Keratinocyte (primary cell): ENCODE measurements at regions not wholly inside any gene's neighbourhood (a gene's known extent, or its start where the extent isn't known, plus 50 kb on each side); places are given as distances from the start of the nearest gene placed in this dataset.

Experiments
- DNase-seq: peaks from one replicate; pipeline ENCODE4 v3.0.0-alpha.2; 2011; ENCODE audit warnings: low read depth, missing footprints, low spot score
- FAIRE-seq: peaks from 2 replicates; lab custom pipeline; 2011; peaks lifted over from hg19 to GRCh38; lab: Jason Lieb, UNC
- H2AFZ ChIP-seq: 2 replicates; pipeline ENCODE4 v1.6.0; 2012; ENCODE audit warnings: low read length, control low read depth, inconsistent platforms; ENCODE audit not compliant: control insufficient read depth
- H3K27ac ChIP-seq: 2 replicates; pipeline ENCODE4 v1.5.1; 2011; ENCODE audit warnings: low read length; ENCODE audit not compliant: control insufficient read depth, insufficient read depth
- H3K27me3 ChIP-seq: 3 replicates; pipeline ENCODE4 v1.6.0; 2011; ENCODE audit warnings: low read length; ENCODE audit not compliant: control insufficient read depth, insufficient read depth; ENCODE audit errors: extremely low read depth
- H3K36me3 ChIP-seq, 2 experiments: 2 replicates in 1 of 2; 3 replicates in 1 of 2; pipeline ENCODE4 v1.5.1; 2011; ENCODE audit warnings: low read length in 2 of 2, mild to moderate bottlenecking in 1 of 2; ENCODE audit not compliant: control insufficient read depth in 2 of 2, insufficient read depth in 2 of 2; ENCODE audit errors: extremely low read depth in 1 of 2
- H3K4me1 ChIP-seq: 3 replicates; pipeline ENCODE4 v1.5.1; 2011; ENCODE audit warnings: low read length; ENCODE audit not compliant: control insufficient read depth, insufficient read depth; ENCODE audit errors: extremely low read depth
- H3K4me2 ChIP-seq: 3 replicates; pipeline ENCODE4 v1.6.0; 2011; ENCODE audit warnings: low read depth, low read length; ENCODE audit not compliant: control insufficient read depth, insufficient read depth; ENCODE audit errors: extremely low read depth
- H3K4me3 ChIP-seq, 3 experiments: fragments of 200-600 bp in 1 of 3; sonication (generic) in 1 of 3; 2 replicates in 2 of 3; 3 replicates in 1 of 3; pipeline ENCODE4 v1.5.1; 2011 to 2016; ENCODE audit warnings: low read length in 3 of 3, mild to moderate bottlenecking in 3 of 3, control low read depth in 2 of 3, inconsistent platforms in 1 of 3, low read depth in 1 of 3, mixed read lengths in 1 of 3, mixed run types in 1 of 3, moderate library complexity in 1 of 3; ENCODE audit not compliant: control insufficient read depth in 2 of 3, insufficient read depth in 2 of 3; ENCODE audit errors: extremely low read depth in 1 of 3
- H3K79me2 ChIP-seq: 2 replicates; pipeline ENCODE4 v1.6.0; 2012; ENCODE audit warnings: low read length; ENCODE audit not compliant: control insufficient read depth, insufficient read depth
- H3K9ac ChIP-seq: 3 replicates; pipeline ENCODE4 v1.6.0; 2011; ENCODE audit warnings: low read length; ENCODE audit not compliant: control insufficient read depth, insufficient read depth; ENCODE audit errors: extremely low read depth
- H3K9me1 ChIP-seq: 3 replicates; pipeline ENCODE4 v1.6.0; 2011; ENCODE audit warnings: low read length; ENCODE audit not compliant: control insufficient read depth, insufficient read depth; ENCODE audit errors: extremely low read depth
- H3K9me3 ChIP-seq: 2 replicates; pipeline ENCODE4 v1.5.1; 2012; ENCODE audit warnings: low read depth, low read length; ENCODE audit not compliant: control insufficient read depth
- H4K20me1 ChIP-seq: 3 replicates; pipeline ENCODE4 v1.6.0; 2011; ENCODE audit warnings: low read length; ENCODE audit not compliant: control insufficient read depth, insufficient read depth; ENCODE audit errors: extremely low read depth
- CTCF ChIP-seq, 3 experiments: IDR thresholded peaks in 1 of 3; conservative IDR thresholded peaks in 1 of 3; optimal IDR thresholded peaks in 1 of 3; 2 replicates in 2 of 3; 3 replicates in 1 of 3; pipeline versions ENCODE3 to v1.5.1; 2011; ENCODE audit warnings: low read length in 3 of 3, mild to moderate bottlenecking in 3 of 3, moderate library complexity in 2 of 3, control low read depth in 1 of 3, inconsistent platforms in 1 of 3; ENCODE audit not compliant: insufficient read depth in 2 of 3; ENCODE audit errors: extremely low read depth in 1 of 3
- EZH2 ChIP-seq: IDR thresholded peaks from one replicate; pipeline ENCODE4 v1.6.1; 2012; ENCODE audit warnings: inconsistent platforms, mild to moderate bottlenecking, low read length, moderate library complexity
- dilution Hi-C: fragments of 300-500 bp; cut with MboI; formaldehyde crosslinking; loops from one replicate; pipeline ENCODE4 v1.7.0; 2020; ENCODE audit warnings: low sequenced_read_pairs; ENCODE audit not compliant: extremely low pct_ligation_motif_present

- no peak overlapping the region for H3K4me3 ChIP-seq
- TF ChIP-seq CTCF (optimal IDR thresholded peaks at IDR 0.05 in 1 of 3, IDR thresholded peaks at IDR 0.05 in 1 of 3, conservative IDR thresholded peaks at IDR 0.05 in 1 of 3; ENCODE audit: extremely low read depth in 1 of 3, insufficient read depth in 2 of 3, low read length in 3 of 3) (no peak), EZH2 (no peak)
- DNase-seq (no peak), FAIRE-seq (no peak)
- no peaks in the 10 kb centered on the region for H3K27me3 ChIP-seq
- H3K4me1 ChIP-seq: peaks cover 5% of the 10 kb centered on the region
- H3K27ac ChIP-seq: no peak overlapping the region
- H2AFZ ChIP-seq: no peak overlapping the region
- H3K9ac ChIP-seq: no peak overlapping the region
- no peaks in the 10 kb centered on the region for H3K79me2 ChIP-seq
- dilution Hi-C loops: no loop called here
- no peaks in the 10 kb centered on the region for H3K9me1 ChIP-seq
- H3K9me3 ChIP-seq: no peaks in the 10 kb centered on the region
- no peaks in the 10 kb centered on the region for H3K36me3 ChIP-seq
- no peak overlapping the region for H3K4me2 ChIP-seq
- no peaks in the 10 kb centered on the region for H4K20me1 ChIP-seq
Observed at GRCh38 chr1:203569490-203570318, 56.9 kb upstream of the ATP2B4 start.

GRCh38 chr1:203570805-203571204 is 55.8 kb upstream of the ATP2B4 start:
- FAIRE-seq (no peak), DNase-seq (no peak)
- Histone ChIP-seq H3K79me2 (no peaks in the 10 kb centered on the region), H2AFZ (no peak overlapping the region), H3K9me3 (no peaks in the 10 kb centered on the region), H3K9ac (no peak overlapping the region), H3K4me3 (no peak overlapping the region), H4K20me1 (no peaks in the 10 kb centered on the region), H3K9me1 (no peaks in the 10 kb centered on the region), H3K4me2 (no peak overlapping the region), H3K36me3 (no peaks in the 10 kb centered on the region), H3K27ac (no peak overlapping the region), H3K27me3 (no peaks in the 10 kb centered on the region), H3K4me1 (peaks cover 3% of the 10 kb centered on the region)
- dilution Hi-C loops: no loop called here
- no peak for TF ChIP-seq EZH2
- no peak for TF ChIP-seq CTCF (optimal IDR thresholded peaks at IDR 0.05 in 1 of 3, IDR thresholded peaks at IDR 0.05 in 1 of 3, conservative IDR thresholded peaks at IDR 0.05 in 1 of 3; ENCODE audit: extremely low read depth in 1 of 3, insufficient read depth in 2 of 3, low read length in 3 of 3)
